NB4 (cell line): ENCODE measurements at regions not wholly inside any gene's neighbourhood (a gene's known extent, or its start where the extent isn't known, plus 50 kb on each side); places are given as distances from the start of the nearest gene placed in this dataset.

Experiments
- CTCF ChIP-seq: IDR thresholded peaks from one replicate; pipeline ENCODE4 v1.5.1; 2012; ENCODE audit warnings: low read depth, low read length
- MAX ChIP-seq: IDR thresholded peaks from 2 replicates; pipeline ENCODE4 v1.6.1; 2011; ENCODE audit warnings: low read depth, low read length
- MYC ChIP-seq: IDR thresholded peaks from 2 replicates; pipeline ENCODE4 v1.6.1; 2011; ENCODE audit warnings: low read depth, low read length
- POLR2A ChIP-seq: IDR thresholded peaks from 2 replicates; pipeline ENCODE4 v1.6.1; 2011; ENCODE audit warnings: mild to moderate bottlenecking; ENCODE audit not compliant: insufficient read length; ENCODE audit errors: extremely low read depth

- no peak for TF ChIP-seq POLR2A
- TF ChIP-seq CTCF, result no peak
- TF ChIP-seq MAX, result no peak
- TF ChIP-seq MYC, result no peak
Measured at GRCh38 chr4:19683426-19683825, 568.3 kb upstream of the SLIT2 start.
